ENCODE measurements at regions not wholly inside any gene's neighbourhood (a gene's known extent, or its start where the extent isn't known, plus 50 kb on each side); places are given as distances from the start of the nearest gene placed in this dataset.

DNA sequence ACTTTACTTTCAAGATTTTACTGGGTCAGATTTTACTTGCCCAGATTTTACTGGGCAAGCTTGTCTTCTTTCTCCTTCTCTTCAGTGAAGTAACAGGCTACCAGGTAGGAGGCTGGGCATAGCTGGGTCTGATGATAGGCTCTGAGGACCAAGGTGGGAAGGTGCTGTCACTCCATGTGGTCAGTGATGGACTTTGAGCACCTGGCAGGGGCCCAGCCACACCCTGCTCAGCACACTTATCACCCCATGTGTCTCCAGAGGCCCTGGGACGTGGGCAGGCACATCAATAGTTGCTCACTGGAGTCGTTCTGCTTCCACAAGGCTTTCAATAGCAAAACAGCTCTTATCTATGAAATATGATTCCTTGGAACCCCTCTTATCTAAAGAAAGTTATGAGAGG lies 70.5 kb upstream of the GPR26 start:
- H3K36me3 ChIP-seq (ENCODE audit: control insufficient read depth in 1 of 2, insufficient read depth in 2 of 2, low read depth in 1 of 2, low read length in 2 of 2): no peaks in the 10 kb centered on the region
- H3K79me1 ChIP-seq (replicated peaks; ENCODE audit: low read length, poor library complexity, severe bottlenecking): no peaks in the 10 kb centered on the region
- H2BK12ac ChIP-seq (ENCODE audit: low read length in 2 of 2): no peak overlapping the region
- H3K27me3 ChIP-seq (ENCODE audit: control insufficient read depth in 1 of 2, insufficient read depth in 1 of 2, low read length in 2 of 2): peaks cover 0 to 11% of the 10 kb centered on the region in 2 experiments
- DNase-seq: no peak
- H3K4ac ChIP-seq (ENCODE audit: low read depth in 1 of 2, low read length in 2 of 2): no peak overlapping the region
- no peak overlapping the region for H3K18ac ChIP-seq (ENCODE audit: low read depth in 1 of 2, low read length in 2 of 2)
- no peak overlapping the region for H2AK5ac ChIP-seq (ENCODE audit: low read length, severe bottlenecking)
- no peak overlapping the region for H4K8ac ChIP-seq (ENCODE audit: low read length)
- H3K27ac ChIP-seq (ENCODE audit: low read length, poor library complexity, severe bottlenecking): no peak overlapping the region
- no peak overlapping the region for H2AFZ ChIP-seq (ENCODE audit: low read depth, low read length)
- H3K9ac ChIP-seq (ENCODE audit: low read length): no peak overlapping the region
- WGBS: no CpG with 5 or more reads among the region's 2 CpGs
- no peak overlapping the region for H2BK120ac ChIP-seq (ENCODE audit: low read depth, low read length)
- no peak overlapping the region for H2BK5ac ChIP-seq (ENCODE audit: low read depth, low read length, poor library complexity, severe bottlenecking)
- no peak overlapping the region for H2BK15ac ChIP-seq (ENCODE audit: low read depth, poor library complexity, severe bottlenecking)
- no peak overlapping the region for H3K23ac ChIP-seq (ENCODE audit: low read length in 2 of 2)
- no peak overlapping the region for H3K14ac ChIP-seq (ENCODE audit: low read length in 2 of 2)
- no peak overlapping the region for H4K91ac ChIP-seq (ENCODE audit: low read length)
- H3K4me1 ChIP-seq (ENCODE audit: control insufficient read depth, insufficient read depth, low read depth, low read length): no peaks in the 10 kb centered on the region
- H3K9me3 ChIP-seq (ENCODE audit: control insufficient read depth, low read length): peaks cover 7% of the 10 kb centered on the region
- H3K4me3 ChIP-seq (ENCODE audit: insufficient read depth in 1 of 2, low read depth in 1 of 2, low read length in 2 of 2): no peak overlapping the region
- H3K4me2 ChIP-seq (ENCODE audit: low read length, poor library complexity, severe bottlenecking): no peak overlapping the region

DNA sequence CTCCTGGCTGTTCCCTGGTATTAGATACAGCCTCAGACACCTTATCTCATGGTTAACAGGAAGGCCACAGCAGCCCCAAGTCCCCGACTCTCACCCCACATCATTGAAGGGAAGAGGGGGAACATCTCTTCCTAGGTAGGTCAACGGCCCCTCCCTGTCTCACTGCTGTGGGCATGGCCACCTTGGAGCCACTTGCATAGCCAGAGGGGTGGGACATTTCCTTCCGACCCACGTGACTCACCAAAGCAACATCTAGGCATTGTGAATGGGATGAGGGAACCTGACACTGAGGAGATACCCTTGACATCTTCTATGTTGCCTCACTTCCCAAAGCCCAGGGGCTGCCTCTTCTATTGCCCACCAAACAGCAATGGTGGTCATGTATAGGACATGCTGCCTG lies 68.5 kb upstream of the GPR26 start:
- H3K18ac ChIP-seq (ENCODE audit: low read depth in 1 of 2, low read length in 2 of 2): no peak overlapping the region
- WGBS: 83% methylated on average over 4 of the region's 4 CpGs

DNA sequence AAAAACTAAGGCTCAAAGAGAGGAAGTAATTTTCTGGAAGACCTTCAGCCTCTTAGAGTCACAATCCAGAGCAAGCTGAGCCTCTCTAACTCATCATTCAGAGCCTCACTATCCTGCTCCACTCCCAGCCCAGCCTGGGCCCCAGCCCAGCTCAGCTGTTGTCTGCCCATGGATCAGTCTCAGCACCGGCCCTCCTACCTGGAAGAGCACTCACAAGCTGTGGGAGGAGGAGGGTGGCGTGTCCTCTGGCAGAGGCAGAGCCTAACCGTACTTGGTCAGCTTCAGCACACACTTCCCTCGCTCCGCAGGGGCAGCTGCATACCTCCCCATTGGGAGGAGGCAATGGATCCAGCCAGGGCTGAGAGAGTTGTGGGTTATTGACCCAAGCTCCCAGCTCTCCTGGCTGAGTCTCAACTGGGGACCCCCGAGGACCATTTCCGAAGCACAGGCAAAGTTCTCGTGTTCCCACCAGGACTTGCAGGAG lies 66.7 kb upstream of the GPR26 start:
- H4K91ac ChIP-seq (ENCODE audit: low read length): no peak overlapping the region
- H2AFZ ChIP-seq (ENCODE audit: low read depth, low read length): no peak overlapping the region
- H3K4me3 ChIP-seq (ENCODE audit: insufficient read depth in 1 of 2, low read depth in 1 of 2, low read length in 2 of 2): no peak overlapping the region
- no peak overlapping the region for H2BK12ac ChIP-seq (ENCODE audit: low read length in 2 of 2)
- H3K27me3 ChIP-seq (ENCODE audit: control insufficient read depth in 1 of 2, insufficient read depth in 1 of 2, low read length in 2 of 2): peaks cover 0 to 17% of the 10 kb centered on the region in 2 experiments
- 75% methylated on average over 8 of the region's 8 CpGs for WGBS
- H3K18ac ChIP-seq (ENCODE audit: low read depth in 1 of 2, low read length in 2 of 2): no peak overlapping the region
- H3K27ac ChIP-seq (ENCODE audit: low read length, poor library complexity, severe bottlenecking): no peak overlapping the region
- H4K8ac ChIP-seq (ENCODE audit: low read length): no peak overlapping the region
- no peak overlapping the region for H2BK5ac ChIP-seq (ENCODE audit: low read depth, low read length, poor library complexity, severe bottlenecking)
- H3K4me2 ChIP-seq (ENCODE audit: low read length, poor library complexity, severe bottlenecking): no peak overlapping the region
- no peak overlapping the region for H3K23ac ChIP-seq (ENCODE audit: low read length in 2 of 2)
- no peak overlapping the region for H2AK5ac ChIP-seq (ENCODE audit: low read length, severe bottlenecking)
- no peak overlapping the region for H3K9ac ChIP-seq (ENCODE audit: low read length)
- H3K9me3 ChIP-seq (ENCODE audit: control insufficient read depth, low read length): peaks cover 3% of the 10 kb centered on the region
- H3K4me1 ChIP-seq (ENCODE audit: control insufficient read depth, insufficient read depth, low read depth, low read length): no peaks in the 10 kb centered on the region
- no peak for DNase-seq
- H3K36me3 ChIP-seq (ENCODE audit: control insufficient read depth in 1 of 2, insufficient read depth in 2 of 2, low read depth in 1 of 2, low read length in 2 of 2): no peaks in the 10 kb centered on the region
- no peak overlapping the region for H3K14ac ChIP-seq (ENCODE audit: low read length in 2 of 2)
- H3K4ac ChIP-seq (ENCODE audit: low read depth in 1 of 2, low read length in 2 of 2): no peak overlapping the region
- no peak overlapping the region for H2BK120ac ChIP-seq (ENCODE audit: low read depth, low read length)
- no peak overlapping the region for H2BK15ac ChIP-seq (ENCODE audit: low read depth, poor library complexity, severe bottlenecking)
- H3K79me1 ChIP-seq (replicated peaks; ENCODE audit: low read length, poor library complexity, severe bottlenecking): no peaks in the 10 kb centered on the region

More for the DNA sequence above, 68.5 kb upstream of the GPR26 start:
- Histone ChIP-seq H2AK5ac (ENCODE audit: low read length, severe bottlenecking) (no peak overlapping the region), H3K23ac (ENCODE audit: low read length in 2 of 2) (no peak overlapping the region), H3K79me1 (replicated peaks; ENCODE audit: low read length, poor library complexity, severe bottlenecking) (no peaks in the 10 kb centered on the region), H2BK120ac (ENCODE audit: low read depth, low read length) (no peak overlapping the region), H3K4me3 (ENCODE audit: insufficient read depth in 1 of 2, low read depth in 1 of 2, low read length in 2 of 2) (no peak overlapping the region), H2BK5ac (ENCODE audit: low read depth, low read length, poor library complexity, severe bottlenecking) (no peak overlapping the region), H2AFZ (ENCODE audit: low read depth, low read length) (no peak overlapping the region), H4K91ac (ENCODE audit: low read length) (no peak overlapping the region), H3K36me3 (ENCODE audit: control insufficient read depth in 1 of 2, insufficient read depth in 2 of 2, low read depth in 1 of 2, low read length in 2 of 2) (no peaks in the 10 kb centered on the region), H3K9ac (ENCODE audit: low read length) (no peak overlapping the region), H3K4me1 (ENCODE audit: control insufficient read depth, insufficient read depth, low read depth, low read length) (no peaks in the 10 kb centered on the region), H2BK15ac (ENCODE audit: low read depth, poor library complexity, severe bottlenecking) (no peak overlapping the region), H2BK12ac (ENCODE audit: low read length in 2 of 2) (no peak overlapping the region), H3K9me3 (ENCODE audit: control insufficient read depth, low read length) (peaks cover 6% of the 10 kb centered on the region), H3K27ac (ENCODE audit: low read length, poor library complexity, severe bottlenecking) (no peak overlapping the region), H3K4me2 (ENCODE audit: low read length, poor library complexity, severe bottlenecking) (no peak overlapping the region), H3K14ac (ENCODE audit: low read length in 2 of 2) (no peak overlapping the region), H3K4ac (ENCODE audit: low read depth in 1 of 2, low read length in 2 of 2) (no peak overlapping the region), H3K27me3 (ENCODE audit: control insufficient read depth in 1 of 2, insufficient read depth in 1 of 2, low read length in 2 of 2) (peaks cover 0 to 6% of the 10 kb centered on the region in 2 experiments), H4K8ac (ENCODE audit: low read length) (no peak overlapping the region)
- DNase-seq: no peak

DNA sequence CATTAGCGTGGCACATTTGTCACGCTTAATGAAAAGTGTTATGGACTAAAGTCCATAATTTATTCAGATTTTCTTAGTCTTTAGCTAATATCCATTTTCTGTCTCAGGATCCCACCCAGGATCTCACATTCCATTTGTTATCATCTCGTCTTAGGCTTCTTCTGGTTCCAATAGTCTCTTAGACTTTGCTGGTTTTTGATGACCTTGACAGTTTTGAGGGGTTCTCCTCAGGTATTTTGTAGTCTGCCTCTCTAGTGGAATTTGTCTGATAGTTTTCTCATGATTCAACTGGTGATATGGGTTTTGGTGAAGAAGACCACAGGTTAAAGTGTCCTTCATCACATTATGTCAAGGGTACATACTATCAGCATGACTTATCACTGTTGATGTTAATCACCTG lies 66.0 kb upstream of the GPR26 start:
- Histone ChIP-seq H3K4ac (ENCODE audit: low read depth in 1 of 2, low read length in 2 of 2) (no peak overlapping the region), H2BK15ac (ENCODE audit: low read depth, poor library complexity, severe bottlenecking) (no peak overlapping the region), H3K9me3 (ENCODE audit: control insufficient read depth, low read length) (peaks cover 3% of the 10 kb centered on the region), H3K23ac (ENCODE audit: low read length in 2 of 2) (no peak overlapping the region), H3K14ac (ENCODE audit: low read length in 2 of 2) (no peak overlapping the region), H4K8ac (ENCODE audit: low read length) (no peak overlapping the region), H2BK12ac (ENCODE audit: low read length in 2 of 2) (no peak overlapping the region), H4K91ac (ENCODE audit: low read length) (no peak overlapping the region), H3K4me3 (ENCODE audit: insufficient read depth in 1 of 2, low read depth in 1 of 2, low read length in 2 of 2) (no peak overlapping the region), H3K9ac (ENCODE audit: low read length) (no peak overlapping the region), H2AFZ (ENCODE audit: low read depth, low read length) (no peak overlapping the region), H3K27me3 (ENCODE audit: control insufficient read depth in 1 of 2, insufficient read depth in 1 of 2, low read length in 2 of 2) (peaks cover 0 to 19% of the 10 kb centered on the region in 2 experiments), H2BK120ac (ENCODE audit: low read depth, low read length) (no peak overlapping the region), H3K4me1 (ENCODE audit: control insufficient read depth, insufficient read depth, low read depth, low read length) (no peaks in the 10 kb centered on the region), H3K18ac (ENCODE audit: low read depth in 1 of 2, low read length in 2 of 2) (no peak overlapping the region), H3K27ac (ENCODE audit: low read length, poor library complexity, severe bottlenecking) (no peak overlapping the region), H2BK5ac (ENCODE audit: low read depth, low read length, poor library complexity, severe bottlenecking) (no peak overlapping the region), H3K79me1 (replicated peaks; ENCODE audit: low read length, poor library complexity, severe bottlenecking) (no peaks in the 10 kb centered on the region), H2AK5ac (ENCODE audit: low read length, severe bottlenecking) (no peak overlapping the region), H3K36me3 (ENCODE audit: control insufficient read depth in 1 of 2, insufficient read depth in 2 of 2, low read depth in 1 of 2, low read length in 2 of 2) (no peaks in the 10 kb centered on the region), H3K4me2 (ENCODE audit: low read length, poor library complexity, severe bottlenecking) (no peak overlapping the region)
- WGBS: 40% methylated on average over 1 of the region's 3 CpGs
- no peak for DNase-seq

Measured in mesenchymal stem cell (in vitro differentiated cells and primary cell).